ENCODE measurements at regions not wholly inside any gene's neighbourhood (a gene's known extent, or its start where the extent isn't known, plus 50 kb on each side); places are given as distances from the start of the nearest gene placed in this dataset.

- Histone ChIP-seq H3K4me3 (ENCODE audit: low read depth in 2 of 2, low read length in 2 of 2) (no peak overlapping the region), H3K36me3 (ENCODE audit: control insufficient read depth, insufficient read depth, low read length) (peaks cover 7% of the 10 kb centered on the region), H3K9me3 (ENCODE audit: control insufficient read depth, insufficient read depth, low read depth, low read length) (no peaks in the 10 kb centered on the region), H3K27me3 (ENCODE audit: control insufficient read depth, insufficient read depth, low read length) (no peaks in the 10 kb centered on the region), H3K4me1 (ENCODE audit: control insufficient read depth, insufficient read depth, low read length) (peaks cover 81% of the 10 kb centered on the region), H3K27ac (ENCODE audit: low read length) (peak overlapping the region; percentile 86)
- TF ChIP-seq TCF7L2 (IDR thresholded peaks at IDR 0.05; ENCODE audit: low read depth, low read length) (no peak), POLR2AphosphoS5 (IDR thresholded peaks at IDR 0.05; ENCODE audit: low read depth, low read length) (no peak), CTCF (IDR thresholded peaks at IDR 0.05) (no peak), SIN3A (IDR thresholded peaks at IDR 0.05; ENCODE audit: borderline replicate concordance, insufficient read depth, low read depth, low read length) (no peak)
- TF ChIP-seq, protein P1, sequence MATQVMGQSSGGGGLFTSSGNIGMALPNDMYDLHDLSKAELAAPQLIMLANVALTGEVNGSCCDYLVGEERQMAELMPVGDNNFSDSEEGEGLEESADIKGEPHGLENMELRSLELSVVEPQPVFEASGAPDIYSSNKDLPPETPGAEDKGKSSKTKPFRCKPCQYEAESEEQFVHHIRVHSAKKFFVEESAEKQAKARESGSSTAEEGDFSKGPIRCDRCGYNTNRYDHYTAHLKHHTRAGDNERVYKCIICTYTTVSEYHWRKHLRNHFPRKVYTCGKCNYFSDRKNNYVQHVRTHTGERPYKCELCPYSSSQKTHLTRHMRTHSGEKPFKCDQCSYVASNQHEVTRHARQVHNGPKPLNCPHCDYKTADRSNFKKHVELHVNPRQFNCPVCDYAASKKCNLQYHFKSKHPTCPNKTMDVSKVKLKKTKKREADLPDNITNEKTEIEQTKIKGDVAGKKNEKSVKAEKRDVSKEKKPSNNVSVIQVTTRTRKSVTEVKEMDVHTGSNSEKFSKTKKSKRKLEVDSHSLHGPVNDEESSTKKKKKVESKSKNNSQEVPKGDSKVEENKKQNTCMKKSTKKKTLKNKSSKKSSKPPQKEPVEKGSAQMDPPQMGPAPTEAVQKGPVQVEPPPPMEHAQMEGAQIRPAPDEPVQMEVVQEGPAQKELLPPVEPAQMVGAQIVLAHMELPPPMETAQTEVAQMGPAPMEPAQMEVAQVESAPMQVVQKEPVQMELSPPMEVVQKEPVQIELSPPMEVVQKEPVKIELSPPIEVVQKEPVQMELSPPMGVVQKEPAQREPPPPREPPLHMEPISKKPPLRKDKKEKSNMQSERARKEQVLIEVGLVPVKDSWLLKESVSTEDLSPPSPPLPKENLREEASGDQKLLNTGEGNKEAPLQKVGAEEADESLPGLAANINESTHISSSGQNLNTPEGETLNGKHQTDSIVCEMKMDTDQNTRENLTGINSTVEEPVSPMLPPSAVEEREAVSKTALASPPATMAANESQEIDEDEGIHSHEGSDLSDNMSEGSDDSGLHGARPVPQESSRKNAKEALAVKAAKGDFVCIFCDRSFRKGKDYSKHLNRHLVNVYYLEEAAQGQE (IDR thresholded peaks at IDR 0.05; ENCODE audit: insufficient read depth in 1 of 2, low read depth in 2 of 2, low read length in 1 of 2), result no peak
- ATAC-seq (no peak), DNase-seq (ENCODE audit: low read depth, low spot score) (no peak)
- ChIA-PET POLR2A (no interaction called here), CTCF (no interaction called here)
- in situ Hi-C loops (cut with HindIII; ENCODE audit: low pct_unique_long_range_greater_than_20kb, low sequenced_read_pairs), result no loop called here
- BruUV-seq (replicated peaks), result no TSS peak
- intact Hi-C loops (cut with micrococcal nuclease; ENCODE audit: unreplicated experiment), result no loop called here
Observed at GRCh38 chr12:124370384-124370783, 75.5 kb downstream of the RFLNA start.

- H3K9me3 ChIP-seq (ENCODE audit: control insufficient read depth, insufficient read depth, low read depth, low read length), result no peaks in the 10 kb centered on the region
- no peak overlapping the region for H3K4me3 ChIP-seq (ENCODE audit: low read depth in 2 of 2, low read length in 2 of 2)
- no peak for TF ChIP-seq TCF7L2 (IDR thresholded peaks at IDR 0.05; ENCODE audit: low read depth, low read length)
- TF ChIP-seq POLR2AphosphoS5 (IDR thresholded peaks at IDR 0.05; ENCODE audit: low read depth, low read length), result 0 out of 2 replicates have a peak, but pooled peaks have one; percentile 7
- no peak for TF ChIP-seq CTCF (IDR thresholded peaks at IDR 0.05)
- no peak for TF ChIP-seq SIN3A (IDR thresholded peaks at IDR 0.05; ENCODE audit: borderline replicate concordance, insufficient read depth, low read depth, low read length)
- ATAC-seq (peak; percentile 66), DNase-seq (ENCODE audit: low read depth, low spot score) (no peak)
- H3K4me1 ChIP-seq (ENCODE audit: control insufficient read depth, insufficient read depth, low read length), result peaks cover 81% of the 10 kb centered on the region
- POLR2A ChIA-PET, result no interaction called here
- CTCF ChIA-PET, result no interaction called here
- peaks cover 7% of the 10 kb centered on the region for H3K36me3 ChIP-seq (ENCODE audit: control insufficient read depth, insufficient read depth, low read length)
- in situ Hi-C loops (cut with HindIII; ENCODE audit: low pct_unique_long_range_greater_than_20kb, low sequenced_read_pairs) (no loop called here), intact Hi-C loops (cut with micrococcal nuclease; ENCODE audit: unreplicated experiment) (no loop called here)
- no peaks in the 10 kb centered on the region for H3K27me3 ChIP-seq (ENCODE audit: control insufficient read depth, insufficient read depth, low read length)
- no TSS peak for BruUV-seq (replicated peaks)
- peak overlapping the region; percentile 86 for H3K27ac ChIP-seq (ENCODE audit: low read length)
Observed at GRCh38 chr12:124369827-124370378, 75.0 kb downstream of the RFLNA start.

All from Panc1 (cell line).